ENCODE measurements at regions not wholly inside any gene's neighbourhood (a gene's known extent, or its start where the extent isn't known, plus 50 kb on each side); places are given as distances from the start of the nearest gene placed in this dataset.

- no peak for TF ChIP-seq CTCF (IDR thresholded peaks at IDR 0.05; ENCODE audit: extremely low read depth, low read depth, low read length)
- H3K27ac ChIP-seq (ENCODE audit: low read depth, low read length) = no peak overlapping the region
- no peaks in the 10 kb centered on the region for H4K20me1 ChIP-seq (ENCODE audit: insufficient read depth, low read length)
- no peaks in the 10 kb centered on the region for H3K36me3 ChIP-seq (ENCODE audit: insufficient read depth, low read length)
- no peak overlapping the region for H3K4me2 ChIP-seq (ENCODE audit: insufficient read depth, low read length)
- H3K9me3 ChIP-seq (ENCODE audit: low read depth, low read length) = no peaks in the 10 kb centered on the region
- no peaks in the 10 kb centered on the region for H3K4me1 ChIP-seq (ENCODE audit: insufficient read depth, low read length)
- no peaks in the 10 kb centered on the region for H3K27me3 ChIP-seq (ENCODE audit: insufficient read depth, low read length)
- no peak overlapping the region for H2AFZ ChIP-seq (ENCODE audit: low read length)
- H3K79me2 ChIP-seq (ENCODE audit: insufficient read depth, low read length) = no peaks in the 10 kb centered on the region
- no peak for DNase-seq (ENCODE audit: insufficient read length, low spot score, missing footprints)
- H3K4me3 ChIP-seq (ENCODE audit: insufficient read depth, low read length) = no peak overlapping the region
Measured at GRCh38 chr13:111397202-111397880, 76.9 kb downstream of the TEX29 start.

GRCh38 chr13:111398196-111398595 is 77.8 kb downstream of the TEX29 start:
- Histone ChIP-seq H3K79me2 (ENCODE audit: insufficient read depth, low read length) (no peaks in the 10 kb centered on the region), H3K9me3 (ENCODE audit: low read depth, low read length) (no peaks in the 10 kb centered on the region), H3K36me3 (ENCODE audit: insufficient read depth, low read length) (no peaks in the 10 kb centered on the region), H3K27me3 (ENCODE audit: insufficient read depth, low read length) (no peaks in the 10 kb centered on the region), H3K27ac (ENCODE audit: low read depth, low read length) (no peak overlapping the region), H3K4me3 (ENCODE audit: insufficient read depth, low read length) (no peak overlapping the region), H3K4me1 (ENCODE audit: insufficient read depth, low read length) (no peaks in the 10 kb centered on the region), H4K20me1 (ENCODE audit: insufficient read depth, low read length) (no peaks in the 10 kb centered on the region), H3K4me2 (ENCODE audit: insufficient read depth, low read length) (no peak overlapping the region), H2AFZ (ENCODE audit: low read length) (no peak overlapping the region)
- no peak for TF ChIP-seq CTCF (IDR thresholded peaks at IDR 0.05; ENCODE audit: extremely low read depth, low read depth, low read length)
- DNase-seq (ENCODE audit: insufficient read length, low spot score, missing footprints) = no peak

GRCh38 chr13:111398715-111399299 is 78.4 kb downstream of the TEX29 start:
- H2AFZ ChIP-seq (ENCODE audit: low read length) = no peak overlapping the region
- H3K27ac ChIP-seq (ENCODE audit: low read depth, low read length) = no peak overlapping the region
- H3K79me2 ChIP-seq (ENCODE audit: insufficient read depth, low read length) = no peaks in the 10 kb centered on the region
- H3K4me2 ChIP-seq (ENCODE audit: insufficient read depth, low read length) = no peak overlapping the region
- no peaks in the 10 kb centered on the region for H3K36me3 ChIP-seq (ENCODE audit: insufficient read depth, low read length)
- no peaks in the 10 kb centered on the region for H4K20me1 ChIP-seq (ENCODE audit: insufficient read depth, low read length)
- no peaks in the 10 kb centered on the region for H3K9me3 ChIP-seq (ENCODE audit: low read depth, low read length)
- no peaks in the 10 kb centered on the region for H3K27me3 ChIP-seq (ENCODE audit: insufficient read depth, low read length)
- no peak overlapping the region for H3K4me3 ChIP-seq (ENCODE audit: insufficient read depth, low read length)
- no peak for DNase-seq (ENCODE audit: insufficient read length, low spot score, missing footprints)
- TF ChIP-seq CTCF (IDR thresholded peaks at IDR 0.05; ENCODE audit: extremely low read depth, low read depth, low read length) = no peak
- no peaks in the 10 kb centered on the region for H3K4me1 ChIP-seq (ENCODE audit: insufficient read depth, low read length)

- H3K4me3 ChIP-seq (ENCODE audit: insufficient read depth, low read length) = no peak overlapping the region
- no peaks in the 10 kb centered on the region for H3K9me3 ChIP-seq (ENCODE audit: low read depth, low read length)
- no peak overlapping the region for H3K27ac ChIP-seq (ENCODE audit: low read depth, low read length)
- no peaks in the 10 kb centered on the region for H3K36me3 ChIP-seq (ENCODE audit: insufficient read depth, low read length)
- DNase-seq (ENCODE audit: insufficient read length, low spot score, missing footprints) = no peak
- no peaks in the 10 kb centered on the region for H3K4me1 ChIP-seq (ENCODE audit: insufficient read depth, low read length)
- no peaks in the 10 kb centered on the region for H4K20me1 ChIP-seq (ENCODE audit: insufficient read depth, low read length)
- no peak for TF ChIP-seq CTCF (IDR thresholded peaks at IDR 0.05; ENCODE audit: extremely low read depth, low read depth, low read length)
- no peaks in the 10 kb centered on the region for H3K27me3 ChIP-seq (ENCODE audit: insufficient read depth, low read length)
- H3K4me2 ChIP-seq (ENCODE audit: insufficient read depth, low read length) = no peak overlapping the region
- no peak overlapping the region for H2AFZ ChIP-seq (ENCODE audit: low read length)
- no peaks in the 10 kb centered on the region for H3K79me2 ChIP-seq (ENCODE audit: insufficient read depth, low read length)
Measured at GRCh38 chr13:111399334-111399733, 78.9 kb downstream of the TEX29 start.
